ENCODE measurements at regions not wholly inside any gene's neighbourhood (a gene's known extent, or its start where the extent isn't known, plus 50 kb on each side); places are given as distances from the start of the nearest gene placed in this dataset.

- no peak for DNase-seq (ENCODE audit: low spot score)
Measured at GRCh38 chr4:34718576-34719245, 1525.6 kb downstream of the ARAP2 start.

- no peak for DNase-seq (ENCODE audit: low spot score)
Measured at GRCh38 chr4:34720571-34720970, 1523.7 kb downstream of the ARAP2 start.

GRCh38 chr4:34721835-34722234, 1522.5 kb downstream of the ARAP2 start:
- DNase-seq (ENCODE audit: low spot score): no peak

GRCh38 chr4:34723605-34724004, 1520.7 kb downstream of the ARAP2 start:
- no peak for DNase-seq (ENCODE audit: low spot score)

GRCh38 chr4:34724491-34724890, 1519.8 kb downstream of the ARAP2 start:
- DNase-seq (ENCODE audit: low spot score): no peak

- DNase-seq (ENCODE audit: low spot score): no peak
Measured at GRCh38 chr4:34731070-34731469, 1513.2 kb downstream of the ARAP2 start.

- DNase-seq (ENCODE audit: low spot score): no peak
Measured at GRCh38 chr4:34732176-34732950, 1512.0 kb downstream of the ARAP2 start.

- no peak for DNase-seq (ENCODE audit: low spot score)
Measured at GRCh38 chr4:34733185-34733941, 1511.0 kb downstream of the ARAP2 start.

GRCh38 chr4:34766935-34767334, 1477.4 kb downstream of the ARAP2 start:
- DNase-seq (ENCODE audit: low spot score): no peak

- DNase-seq (ENCODE audit: low spot score): no peak
Measured at GRCh38 chr4:34767407-34767806, 1476.9 kb downstream of the ARAP2 start.

- no peak for DNase-seq (ENCODE audit: low spot score)
Measured at GRCh38 chr4:34771632-34772031, 1472.7 kb downstream of the ARAP2 start.

GRCh38 chr4:34790131-34790530, 1454.2 kb downstream of the ARAP2 start:
- no peak for DNase-seq (ENCODE audit: low spot score)

- DNase-seq (ENCODE audit: low spot score): no peak
Measured at GRCh38 chr4:34791209-34791608, 1453.1 kb downstream of the ARAP2 start.

- DNase-seq (ENCODE audit: low spot score): no peak
Measured at GRCh38 chr4:34800953-34801352, 1443.4 kb downstream of the ARAP2 start.

GRCh38 chr4:34814266-34814665, 1430.0 kb downstream of the ARAP2 start:
- DNase-seq (ENCODE audit: low spot score): no peak

GRCh38 chr4:34824515-34824914, 1419.8 kb downstream of the ARAP2 start:
- DNase-seq (ENCODE audit: low spot score): no peak

GRCh38 chr4:34826660-34827059, 1417.7 kb downstream of the ARAP2 start:
- DNase-seq (ENCODE audit: low spot score): no peak

- DNase-seq (ENCODE audit: low spot score): no peak
Measured at GRCh38 chr4:34845926-34846325, 1398.4 kb downstream of the ARAP2 start.

- no peak for DNase-seq (ENCODE audit: low spot score)
Measured at GRCh38 chr4:34850421-34850820, 1393.9 kb downstream of the ARAP2 start.

GRCh38 chr4:34850968-34851367, 1393.3 kb downstream of the ARAP2 start:
- no peak for DNase-seq (ENCODE audit: low spot score)

- no peak for DNase-seq (ENCODE audit: low spot score)
Measured at GRCh38 chr4:34851411-34851810, 1392.9 kb downstream of the ARAP2 start.

- no peak for DNase-seq (ENCODE audit: low spot score)
Measured at GRCh38 chr4:34854451-34854850, 1389.9 kb downstream of the ARAP2 start.

- DNase-seq (ENCODE audit: low spot score): no peak
Measured at GRCh38 chr4:34861666-34862065, 1382.6 kb downstream of the ARAP2 start.
